ENCODE measurements at regions not wholly inside any gene's neighbourhood (a gene's known extent, or its start where the extent isn't known, plus 50 kb on each side); places are given as distances from the start of the nearest gene placed in this dataset.
A peak's percentile ranks its signal among the peaks of the same experiment; 100 is the strongest.

DNA sequence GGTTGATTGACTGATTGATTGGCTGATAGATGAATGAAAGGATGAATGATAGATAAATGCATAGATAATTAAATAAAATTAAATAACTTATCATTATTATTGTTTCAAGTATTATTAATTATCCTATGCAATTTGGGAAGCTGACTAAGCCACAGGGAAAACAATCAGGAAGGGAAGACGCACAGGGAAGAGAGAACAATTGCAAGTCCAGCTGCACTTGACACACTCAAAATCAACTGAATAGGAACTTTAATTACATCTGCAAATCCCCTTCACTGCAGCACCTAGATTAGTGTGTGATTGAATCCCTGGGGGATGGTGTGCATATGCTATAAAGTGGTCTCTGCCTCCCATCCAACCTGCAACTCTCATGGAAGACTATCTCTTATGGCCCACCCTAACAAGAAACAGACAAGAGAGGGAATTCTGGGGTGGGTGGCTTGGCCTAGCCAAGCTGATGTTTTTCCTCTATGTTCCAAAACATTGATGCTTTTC, 161.1 kb upstream of the FGGY start:
- Histone ChIP-seq H3K36me3 (ENCODE audit: control insufficient read depth, insufficient read depth, low read length) (no peaks in the 10 kb centered on the region), H3K4me3 (ENCODE audit: low read depth, low read length) (no peak overlapping the region), H3K27ac (ENCODE audit: low read depth, low read length) (no peak overlapping the region), H3K27me3 (ENCODE audit: control insufficient read depth, insufficient read depth, low read length) (no peaks in the 10 kb centered on the region), H3K4me1 (ENCODE audit: control insufficient read depth, insufficient read depth, low read length) (peaks cover 5% of the 10 kb centered on the region), H3K9me3 (ENCODE audit: control insufficient read depth, insufficient read depth, low read length) (no peaks in the 10 kb centered on the region)
- WGBS (ENCODE audit: insufficient coverage) = no CpG with 5 or more reads among the region's 1 CpG
- no peak for DNase-seq (ENCODE audit: low read depth in 4 of 6, low spot score in 6 of 6)

DNA sequence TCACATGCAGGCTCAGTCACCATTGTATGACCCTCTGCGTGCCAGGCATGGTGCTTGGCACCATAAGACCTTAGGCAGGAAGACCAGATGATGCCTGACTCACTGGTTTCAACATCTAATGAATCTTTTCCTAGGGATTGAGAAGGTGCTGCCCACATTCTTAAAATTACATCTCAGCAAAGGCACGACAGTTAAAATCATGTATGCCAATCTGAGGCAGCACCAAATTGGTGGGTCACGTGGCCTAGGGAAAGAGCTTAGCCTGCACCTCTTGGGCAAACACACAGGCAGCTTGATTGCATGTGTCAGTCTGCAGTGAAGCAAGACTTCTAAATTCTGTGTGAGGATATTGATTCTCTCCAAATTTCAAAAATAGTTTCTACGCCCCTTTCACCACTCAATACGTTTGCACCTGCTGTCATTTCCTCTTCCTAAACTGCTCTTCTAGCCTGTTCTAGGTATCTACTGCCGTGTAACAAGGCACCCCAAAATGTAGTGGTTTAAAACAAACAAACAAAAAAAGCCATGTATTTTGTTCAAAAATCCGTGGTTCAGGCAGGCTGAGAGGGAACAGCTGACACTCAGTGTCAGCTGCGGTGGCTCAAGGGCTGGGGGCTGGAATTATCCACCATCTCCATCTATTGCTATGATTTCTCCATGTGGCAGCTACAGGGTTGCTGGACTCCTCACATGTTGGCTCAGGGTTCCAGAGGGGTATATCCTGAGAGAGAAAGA, 160.2 kb upstream of the FGGY start:
- no peak for DNase-seq (ENCODE audit: low read depth in 4 of 6, low spot score in 6 of 6)
- Histone ChIP-seq H3K27me3 (ENCODE audit: control insufficient read depth, insufficient read depth, low read length) (no peaks in the 10 kb centered on the region), H3K36me3 (ENCODE audit: control insufficient read depth, insufficient read depth, low read length) (no peaks in the 10 kb centered on the region), H3K27ac (ENCODE audit: low read depth, low read length) (no peak overlapping the region), H3K4me3 (ENCODE audit: low read depth, low read length) (no peak overlapping the region), H3K9me3 (ENCODE audit: control insufficient read depth, insufficient read depth, low read length) (no peaks in the 10 kb centered on the region), H3K4me1 (ENCODE audit: control insufficient read depth, insufficient read depth, low read length) (peaks cover 5% of the 10 kb centered on the region)
- WGBS (ENCODE audit: insufficient coverage) = 98% methylated on average over 7 of the region's 8 CpGs

DNA sequence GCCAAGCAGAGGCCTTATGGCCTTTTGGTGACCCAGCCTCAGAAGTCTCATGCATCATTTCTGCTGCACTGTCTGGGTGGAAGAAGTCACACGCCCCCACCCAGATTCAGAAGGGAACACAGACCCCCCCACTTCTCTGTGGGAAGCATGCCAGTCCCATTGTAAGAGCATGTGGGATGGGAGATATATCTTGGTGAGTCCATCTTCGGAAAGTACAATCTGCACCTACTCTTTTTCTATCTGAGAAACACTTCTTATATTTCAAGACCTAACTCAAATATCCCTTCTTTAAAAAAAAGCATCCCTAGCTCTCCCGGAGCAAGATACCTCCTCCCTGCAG, 159.6 kb upstream of the FGGY start:
- H3K4me3 ChIP-seq (ENCODE audit: low read depth, low read length) = no peak overlapping the region
- WGBS (ENCODE audit: insufficient coverage) = 100% methylated on average over 1 of the region's 3 CpGs
- H3K36me3 ChIP-seq (ENCODE audit: control insufficient read depth, insufficient read depth, low read length) = no peaks in the 10 kb centered on the region
- no peaks in the 10 kb centered on the region for H3K27me3 ChIP-seq (ENCODE audit: control insufficient read depth, insufficient read depth, low read length)
- H3K27ac ChIP-seq (ENCODE audit: low read depth, low read length) = no peak overlapping the region
- H3K4me1 ChIP-seq (ENCODE audit: control insufficient read depth, insufficient read depth, low read length) = peaks cover 5% of the 10 kb centered on the region
- DNase-seq (ENCODE audit: low read depth in 4 of 6, low spot score in 6 of 6) = no peak
- H3K9me3 ChIP-seq (ENCODE audit: control insufficient read depth, insufficient read depth, low read length) = no peaks in the 10 kb centered on the region

DNA sequence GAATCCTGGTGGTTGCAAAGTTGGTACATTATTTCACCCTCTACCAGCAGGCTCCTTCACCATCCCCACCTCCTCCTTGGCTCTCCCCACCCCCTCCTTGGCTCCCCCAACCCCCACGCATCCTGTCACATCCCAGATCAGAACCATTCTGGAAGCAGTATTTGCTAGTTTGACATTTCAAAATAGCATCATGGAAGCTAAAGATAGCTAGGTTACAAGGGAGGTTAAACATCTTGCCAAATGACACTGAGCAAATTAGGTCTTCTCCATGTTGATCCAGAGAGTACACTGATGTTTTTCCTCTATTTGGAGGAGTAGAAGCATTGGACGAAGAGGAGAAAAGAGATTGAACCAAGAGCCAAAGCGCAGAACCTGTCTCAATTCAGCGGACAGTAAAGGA, 158.9 kb upstream of the FGGY start:
- no peak for DNase-seq (ENCODE audit: low read depth in 4 of 6, low spot score in 6 of 6)
- H3K27me3 ChIP-seq (ENCODE audit: control insufficient read depth, insufficient read depth, low read length) = no peaks in the 10 kb centered on the region
- 93% methylated on average over 3 of the region's 4 CpGs for WGBS (ENCODE audit: insufficient coverage)

DNA sequence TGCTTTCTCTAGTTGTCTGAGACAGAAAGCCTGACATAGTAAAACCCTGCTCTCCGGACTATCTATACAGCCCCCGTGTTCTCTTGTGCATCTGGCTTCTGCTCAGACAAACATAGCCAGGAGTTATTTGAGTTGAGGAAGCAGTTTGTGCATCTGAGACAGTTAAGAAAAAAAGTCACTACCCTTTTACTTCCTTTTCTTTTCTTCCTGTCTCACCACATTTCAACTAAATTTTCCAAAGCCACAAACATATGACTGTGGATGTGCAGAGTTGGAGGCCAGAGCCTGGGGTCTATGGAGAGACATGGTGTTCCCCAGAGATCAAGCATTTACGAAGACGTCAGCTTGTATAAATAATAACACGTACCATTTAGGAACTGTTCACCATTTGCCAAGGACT, 158.5 kb upstream of the FGGY start:
- DNase-seq (ENCODE audit: low read depth in 4 of 6, low spot score in 6 of 6) = peak in 1 of 6 donors; percentile 29
- no peaks in the 10 kb centered on the region for H3K36me3 ChIP-seq (ENCODE audit: control insufficient read depth, insufficient read depth, low read length)
- H3K4me1 ChIP-seq (ENCODE audit: control insufficient read depth, insufficient read depth, low read length) = peaks cover 5% of the 10 kb centered on the region
- WGBS (ENCODE audit: insufficient coverage) = 60% methylated on average over 1 of the region's 5 CpGs
- no peaks in the 10 kb centered on the region for H3K27me3 ChIP-seq (ENCODE audit: control insufficient read depth, insufficient read depth, low read length)
- no peaks in the 10 kb centered on the region for H3K9me3 ChIP-seq (ENCODE audit: control insufficient read depth, insufficient read depth, low read length)
- H3K27ac ChIP-seq (ENCODE audit: low read depth, low read length) = peak overlapping the region; percentile 11
- no peak overlapping the region for H3K4me3 ChIP-seq (ENCODE audit: low read depth, low read length)

More for the DNA sequence above, 158.9 kb upstream of the FGGY start:
- H3K4me1 ChIP-seq (ENCODE audit: control insufficient read depth, insufficient read depth, low read length) = peaks cover 5% of the 10 kb centered on the region
- no peak overlapping the region for H3K4me3 ChIP-seq (ENCODE audit: low read depth, low read length)
- no peaks in the 10 kb centered on the region for H3K9me3 ChIP-seq (ENCODE audit: control insufficient read depth, insufficient read depth, low read length)
- H3K36me3 ChIP-seq (ENCODE audit: control insufficient read depth, insufficient read depth, low read length) = no peaks in the 10 kb centered on the region
- peak overlapping the region; percentile 11 for H3K27ac ChIP-seq (ENCODE audit: low read depth, low read length)

DNA sequence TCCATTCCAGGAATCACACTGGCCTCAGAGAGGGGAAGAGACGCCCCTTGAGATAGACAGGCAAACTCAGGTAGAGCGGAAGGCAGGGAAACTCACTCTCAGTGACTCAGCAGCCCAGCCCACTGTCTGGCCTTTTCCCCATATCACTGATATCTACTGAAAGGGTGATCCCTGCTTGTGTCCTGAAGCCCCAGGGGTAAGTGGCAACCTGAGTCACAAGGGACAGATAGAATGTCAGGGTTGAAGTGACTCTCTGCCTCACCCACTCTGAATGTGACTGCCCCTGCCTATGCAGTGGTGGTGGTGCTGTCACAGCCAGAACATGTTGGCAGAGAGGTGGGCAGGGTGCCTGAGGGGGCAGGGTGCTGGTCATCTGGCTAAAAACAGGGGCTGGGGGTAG, 157.5 kb upstream of the FGGY start:
- no peaks in the 10 kb centered on the region for H3K36me3 ChIP-seq (ENCODE audit: control insufficient read depth, insufficient read depth, low read length)
- H3K4me1 ChIP-seq (ENCODE audit: control insufficient read depth, insufficient read depth, low read length) = peaks cover 5% of the 10 kb centered on the region
- no peaks in the 10 kb centered on the region for H3K27me3 ChIP-seq (ENCODE audit: control insufficient read depth, insufficient read depth, low read length)
- WGBS (ENCODE audit: insufficient coverage) = no CpG with 5 or more reads among the region's 2 CpGs
- H3K4me3 ChIP-seq (ENCODE audit: low read depth, low read length) = no peak overlapping the region
- no peak overlapping the region for H3K27ac ChIP-seq (ENCODE audit: low read depth, low read length)
- H3K9me3 ChIP-seq (ENCODE audit: control insufficient read depth, insufficient read depth, low read length) = no peaks in the 10 kb centered on the region
- no peak for DNase-seq (ENCODE audit: low read depth in 4 of 6, low spot score in 6 of 6)

DNA sequence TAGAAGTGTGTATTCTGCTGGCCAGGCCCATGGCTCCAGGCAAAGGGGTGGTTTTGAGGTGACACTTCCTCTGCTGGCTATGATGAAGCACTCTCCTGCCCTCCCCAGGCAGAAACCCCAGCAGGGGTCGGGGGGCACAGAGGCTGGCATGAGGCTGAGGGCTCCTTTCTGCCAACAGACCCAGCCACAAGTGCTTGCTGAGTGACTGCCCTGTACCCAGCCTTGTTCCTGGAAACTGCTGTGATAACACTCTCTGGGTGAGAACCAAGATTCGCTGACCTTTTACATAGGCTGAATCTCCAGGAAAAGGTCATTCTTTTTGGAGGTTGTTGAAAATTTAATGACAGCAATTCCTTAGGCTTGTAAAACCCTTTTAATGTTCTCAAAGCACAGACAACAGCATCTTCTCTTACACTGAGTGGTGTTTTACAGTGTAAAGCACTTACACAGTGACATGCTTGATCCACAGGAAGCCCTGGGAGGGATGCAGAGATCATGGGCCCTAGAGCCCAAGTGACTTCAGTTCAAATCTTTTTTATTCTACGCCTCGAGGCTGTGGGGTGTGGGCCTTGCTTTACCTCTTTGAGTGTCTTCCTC, 155.5 kb upstream of the FGGY start:
- Histone ChIP-seq H3K4me1 (ENCODE audit: control insufficient read depth, insufficient read depth, low read length) (peaks cover 5% of the 10 kb centered on the region), H3K4me3 (ENCODE audit: low read depth, low read length) (no peak overlapping the region), H3K27me3 (ENCODE audit: control insufficient read depth, insufficient read depth, low read length) (no peaks in the 10 kb centered on the region), H3K27ac (ENCODE audit: low read depth, low read length) (no peak overlapping the region), H3K36me3 (ENCODE audit: control insufficient read depth, insufficient read depth, low read length) (no peaks in the 10 kb centered on the region), H3K9me3 (ENCODE audit: control insufficient read depth, insufficient read depth, low read length) (no peaks in the 10 kb centered on the region)
- no peak for DNase-seq (ENCODE audit: low read depth in 4 of 6, low spot score in 6 of 6)
- 42% methylated on average over 1 of the region's 4 CpGs for WGBS (ENCODE audit: insufficient coverage)

DNA sequence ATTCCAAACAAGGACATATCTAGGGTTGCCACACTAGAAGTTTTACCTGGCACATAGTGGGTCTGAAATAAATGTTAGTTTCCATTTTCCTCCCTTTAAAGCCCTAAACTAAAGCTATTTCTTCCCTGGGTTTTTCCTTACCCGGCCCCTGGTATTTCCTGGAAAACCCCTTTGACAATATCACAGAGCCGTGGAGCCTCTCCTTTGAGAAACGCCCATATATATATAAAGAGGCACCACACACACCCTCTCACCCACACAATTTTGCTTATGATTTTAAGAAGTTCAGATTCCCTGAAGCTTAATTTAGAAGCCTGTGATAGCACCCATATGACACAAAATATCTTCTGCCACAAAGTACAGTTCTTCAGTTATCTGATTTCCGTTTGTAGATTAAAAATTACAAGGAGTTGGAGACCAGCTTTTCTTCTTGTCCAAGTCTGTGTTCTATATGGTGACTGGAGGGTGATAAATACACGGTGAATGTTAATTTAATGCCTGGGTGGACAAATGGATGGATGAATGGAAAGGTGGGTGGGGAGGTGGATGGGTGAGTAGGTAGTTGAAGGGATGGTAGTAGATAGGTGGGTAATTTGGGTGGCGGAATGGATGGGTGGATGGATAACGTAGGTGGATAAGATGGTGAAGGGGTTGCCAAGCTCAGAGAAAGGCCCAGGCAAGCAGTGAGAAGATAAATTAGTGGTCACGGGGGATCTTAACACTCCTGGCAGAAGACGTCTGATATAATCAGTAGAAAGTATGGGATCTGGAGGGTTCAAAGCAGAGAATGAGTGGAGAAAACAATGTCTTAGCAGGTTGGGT, 154.4 kb upstream of the FGGY start:
- no peak for DNase-seq (ENCODE audit: low read depth in 4 of 6, low spot score in 6 of 6)
- Histone ChIP-seq H3K27ac (ENCODE audit: low read depth, low read length) (no peak overlapping the region), H3K36me3 (ENCODE audit: control insufficient read depth, insufficient read depth, low read length) (no peaks in the 10 kb centered on the region), H3K4me3 (ENCODE audit: low read depth, low read length) (no peak overlapping the region), H3K4me1 (ENCODE audit: control insufficient read depth, insufficient read depth, low read length) (peaks cover 16% of the 10 kb centered on the region), H3K9me3 (ENCODE audit: control insufficient read depth, insufficient read depth, low read length) (no peaks in the 10 kb centered on the region), H3K27me3 (ENCODE audit: control insufficient read depth, insufficient read depth, low read length) (peaks cover 5% of the 10 kb centered on the region)
- 93% methylated on average over 6 of the region's 9 CpGs for WGBS (ENCODE audit: insufficient coverage)

DNA sequence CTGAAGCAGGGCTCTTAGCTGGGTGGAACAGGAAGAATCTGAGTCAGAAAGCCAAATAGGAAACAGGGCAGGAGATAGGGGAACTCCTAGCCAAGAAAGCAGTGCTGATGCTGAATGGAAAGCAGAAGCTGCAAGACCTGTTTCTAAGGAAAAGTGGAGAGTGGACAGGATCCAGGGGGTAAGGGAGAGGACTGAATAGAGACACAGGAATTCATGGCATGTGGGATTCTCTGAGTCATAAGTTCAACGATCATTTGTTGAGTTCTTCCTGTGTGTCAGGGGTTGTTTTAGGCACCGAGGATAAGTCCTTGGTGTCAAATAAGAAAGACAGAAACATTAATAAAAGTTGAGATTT, 153.8 kb upstream of the FGGY start:
- no peaks in the 10 kb centered on the region for H3K9me3 ChIP-seq (ENCODE audit: control insufficient read depth, insufficient read depth, low read length)
- H3K4me1 ChIP-seq (ENCODE audit: control insufficient read depth, insufficient read depth, low read length) = peaks cover 16% of the 10 kb centered on the region
- peaks cover 7% of the 10 kb centered on the region for H3K27me3 ChIP-seq (ENCODE audit: control insufficient read depth, insufficient read depth, low read length)
- peak in 1 of 6 donors; percentile 28 for DNase-seq (ENCODE audit: low read depth in 4 of 6, low spot score in 6 of 6)
- WGBS (ENCODE audit: insufficient coverage) = no CpG with 5 or more reads among the region's 2 CpGs
- H3K27ac ChIP-seq (ENCODE audit: low read depth, low read length) = no peak overlapping the region
- H3K4me3 ChIP-seq (ENCODE audit: low read depth, low read length) = no peak overlapping the region
- H3K36me3 ChIP-seq (ENCODE audit: control insufficient read depth, insufficient read depth, low read length) = no peaks in the 10 kb centered on the region
